ENCODE measurements at regions not wholly inside any gene's neighbourhood (a gene's known extent, or its start where the extent isn't known, plus 50 kb on each side); places are given as distances from the start of the nearest gene placed in this dataset.

GRCh38 chr3:86782866-86783265 lies 208.1 kb downstream of the VGLL3 start:
- no peak for TF ChIP-seq CTCF (IDR thresholded peaks at IDR 0.05)
- no peak for TF ChIP-seq POLR2A (IDR thresholded peaks at IDR 0.05)

Measured in testis (tissue), 2 donors.